ENCODE measurements at regions not wholly inside any gene's neighbourhood (a gene's known extent, or its start where the extent isn't known, plus 50 kb on each side); places are given as distances from the start of the nearest gene placed in this dataset.

DNA sequence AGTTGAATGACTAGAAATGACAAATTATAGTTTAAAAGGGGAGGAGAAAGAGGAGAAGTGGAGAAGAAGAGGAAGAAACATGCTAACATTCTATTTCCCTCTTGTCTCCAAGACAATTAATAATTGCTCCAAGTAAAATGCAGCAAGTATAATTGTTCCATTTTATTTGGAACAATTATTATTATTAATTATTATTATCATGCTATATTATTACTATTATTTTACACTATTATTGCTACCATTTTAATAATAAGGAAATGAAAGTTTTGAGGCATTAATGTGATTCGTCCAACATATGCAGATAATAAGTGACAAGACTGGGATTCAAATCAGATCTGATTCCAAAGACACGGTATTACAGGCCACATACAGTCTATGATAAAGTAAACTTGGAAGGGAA lies 293.6 kb upstream of the ZC3H12C start:
- no peak for DNase-seq (ENCODE audit: low read depth)

DNA sequence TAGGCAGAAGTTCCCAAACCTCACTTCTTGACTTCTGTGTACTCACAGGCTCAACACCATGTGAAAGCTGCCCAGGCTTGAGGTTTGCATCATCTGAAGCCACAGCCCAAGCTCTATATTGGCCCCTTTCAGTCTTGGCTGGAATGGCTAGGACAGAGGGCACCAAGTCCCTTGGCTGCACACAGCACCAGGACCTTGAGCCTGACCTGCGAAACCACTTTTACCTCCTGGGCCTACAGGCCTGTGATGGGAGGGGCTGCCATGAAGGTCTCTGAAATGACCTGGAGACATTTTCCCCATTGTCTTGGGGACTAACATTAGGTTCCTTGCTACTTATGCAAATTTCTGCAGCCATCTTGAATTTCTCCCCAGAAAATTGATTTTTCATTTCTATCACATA lies 288.3 kb upstream of the ZC3H12C start:
- DNase-seq (ENCODE audit: low read depth), result no peak

DNA sequence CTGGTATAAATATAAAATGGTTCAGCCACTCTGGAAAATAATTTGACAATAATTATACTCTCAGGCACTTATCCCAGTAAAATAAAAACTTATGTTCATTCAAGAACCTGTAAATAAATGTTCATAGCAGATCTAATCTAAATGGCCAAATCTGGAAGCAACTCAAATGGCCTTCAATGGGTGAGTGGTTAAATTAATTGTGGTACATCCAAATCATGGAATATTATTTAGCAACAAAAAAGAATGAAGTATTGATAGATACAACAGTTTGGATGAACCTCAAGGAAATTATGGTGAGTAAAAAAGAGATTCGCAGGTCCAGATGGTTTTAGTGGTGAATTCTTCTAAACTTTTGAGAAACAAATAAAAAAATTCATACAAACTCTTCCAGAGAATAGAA lies 287.0 kb upstream of the ZC3H12C start:
- no peak for DNase-seq (ENCODE audit: low read depth)

DNA sequence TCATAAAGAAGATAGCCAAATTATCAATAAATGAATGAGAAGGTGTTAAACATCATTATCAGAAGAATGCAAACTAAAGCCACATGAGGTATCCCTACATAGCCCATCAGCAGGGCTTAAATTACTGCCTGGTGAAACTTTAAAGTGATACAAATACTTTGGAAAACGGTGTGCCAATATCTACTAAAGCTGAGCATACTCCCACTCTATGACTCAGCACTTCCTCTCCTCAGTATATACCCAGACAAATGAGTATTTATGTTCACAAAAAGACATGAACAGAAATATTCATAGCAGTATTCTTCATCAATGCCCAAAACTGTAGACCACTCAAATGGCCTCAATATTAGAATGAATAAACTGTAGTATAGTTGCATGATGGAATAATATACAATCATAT lies 284.6 kb upstream of the ZC3H12C start:
- DNase-seq (ENCODE audit: low read depth), result no peak

DNA sequence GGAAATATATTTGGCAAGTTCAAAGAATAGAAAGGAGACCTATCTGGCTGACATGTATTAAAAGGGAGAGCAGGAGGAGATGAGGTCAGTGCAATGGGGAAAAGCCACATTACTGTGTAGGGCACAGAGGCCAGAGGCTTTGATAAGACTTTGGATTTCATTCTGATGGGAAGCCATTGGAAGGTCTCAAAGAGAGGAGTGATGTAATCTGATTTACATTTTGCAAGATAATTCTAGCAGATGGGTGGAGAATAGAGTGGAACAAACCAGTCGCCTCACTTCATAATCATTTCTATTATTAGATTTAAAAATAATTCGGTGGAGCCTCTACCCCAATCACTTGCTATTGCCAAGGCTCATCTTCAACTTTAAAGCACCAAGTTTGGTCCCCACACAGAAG lies 278.4 kb upstream of the ZC3H12C start:
- no peak for DNase-seq (ENCODE audit: low read depth)

DNA sequence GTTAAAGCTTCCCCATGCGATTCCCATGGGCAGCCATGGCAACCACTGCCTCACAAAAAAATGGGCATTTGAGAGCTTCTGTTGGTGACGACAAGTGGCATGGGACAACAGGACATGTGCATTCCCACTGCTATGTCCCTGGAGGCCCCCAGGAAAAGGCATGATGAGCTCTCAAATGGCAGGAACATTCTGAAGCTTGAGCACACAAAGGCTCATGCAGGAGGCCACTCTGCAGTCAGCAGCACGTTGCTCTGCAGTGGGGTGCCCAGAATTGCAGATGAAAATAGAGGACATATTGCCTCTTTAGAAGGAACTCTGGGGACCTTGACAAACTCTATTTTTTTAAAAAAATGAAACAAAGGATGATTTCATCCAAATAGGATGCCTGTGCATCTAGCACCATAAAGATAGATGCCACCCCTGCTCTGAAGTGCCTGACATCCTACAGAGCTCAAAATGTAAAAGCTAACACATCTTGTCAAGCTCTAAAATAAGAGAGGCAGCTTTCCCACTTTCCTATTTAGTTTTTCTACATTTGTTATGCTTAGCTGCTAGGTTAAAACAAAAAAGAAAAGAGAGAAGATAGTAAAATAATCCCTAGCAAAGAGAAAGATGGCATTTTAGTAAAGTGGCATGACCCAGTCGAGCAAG lies 277.6 kb upstream of the ZC3H12C start:
- no peak for DNase-seq (ENCODE audit: low read depth)

DNA sequence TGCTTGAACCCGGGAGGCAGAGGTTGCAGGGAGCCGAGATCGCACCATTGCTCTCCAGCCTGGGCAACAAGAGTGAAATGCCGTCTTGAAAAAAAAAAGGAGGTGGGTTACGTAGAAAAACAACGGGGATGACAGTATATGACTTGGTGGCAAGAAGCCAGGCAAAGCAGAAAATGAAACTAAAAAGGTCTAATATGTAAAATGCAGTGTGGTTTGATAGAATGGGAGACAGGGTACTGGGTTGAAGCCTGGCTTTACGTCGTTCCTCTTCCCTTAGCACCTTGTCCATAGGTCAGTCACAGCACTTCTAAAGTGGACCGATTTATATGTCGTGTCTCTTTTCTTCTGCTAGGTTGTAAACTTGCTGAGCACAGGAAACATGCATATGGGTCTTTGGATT lies 274.9 kb upstream of the ZC3H12C start:
- DNase-seq (ENCODE audit: low read depth), result no peak

DNA sequence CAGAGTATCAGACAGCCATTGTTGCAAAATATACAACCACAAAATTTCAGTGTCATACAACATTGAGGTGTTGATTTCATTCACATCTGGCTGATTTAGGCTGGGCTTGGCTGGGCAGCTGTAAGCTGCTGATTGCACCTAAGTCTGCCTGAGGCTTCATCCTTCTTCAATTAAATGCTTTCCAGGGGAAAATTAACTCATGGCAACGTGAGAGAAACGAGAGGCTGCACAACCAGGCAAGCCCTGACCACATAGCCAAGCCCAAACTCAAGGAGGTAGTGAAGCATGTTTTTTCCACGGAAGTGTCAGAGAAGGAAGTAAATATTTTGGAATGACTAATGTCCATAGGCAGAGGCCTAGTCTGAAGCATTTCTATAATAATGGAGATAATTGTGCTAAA lies 273.8 kb upstream of the ZC3H12C start:
- no peak for DNase-seq (ENCODE audit: low read depth)

DNA sequence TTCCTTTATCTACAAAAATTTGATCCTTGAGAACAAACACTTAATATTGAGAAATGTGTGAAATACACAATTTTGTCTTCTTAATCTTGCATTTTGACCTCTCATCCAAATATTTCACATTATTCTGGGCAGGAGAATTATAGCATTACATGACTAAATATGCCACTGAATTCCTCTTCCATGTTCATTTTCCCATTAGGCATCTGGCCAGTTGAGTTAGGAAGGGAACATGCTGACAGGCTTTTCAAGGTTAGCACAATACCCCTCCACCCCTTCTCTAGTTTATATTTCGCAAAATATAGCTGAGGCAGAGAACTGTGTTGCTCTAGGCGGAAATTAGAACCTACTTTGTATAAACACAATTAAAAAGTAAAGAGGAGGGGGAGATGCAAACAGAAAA lies 271.7 kb upstream of the ZC3H12C start:
- no peak for DNase-seq (ENCODE audit: low read depth)

DNA sequence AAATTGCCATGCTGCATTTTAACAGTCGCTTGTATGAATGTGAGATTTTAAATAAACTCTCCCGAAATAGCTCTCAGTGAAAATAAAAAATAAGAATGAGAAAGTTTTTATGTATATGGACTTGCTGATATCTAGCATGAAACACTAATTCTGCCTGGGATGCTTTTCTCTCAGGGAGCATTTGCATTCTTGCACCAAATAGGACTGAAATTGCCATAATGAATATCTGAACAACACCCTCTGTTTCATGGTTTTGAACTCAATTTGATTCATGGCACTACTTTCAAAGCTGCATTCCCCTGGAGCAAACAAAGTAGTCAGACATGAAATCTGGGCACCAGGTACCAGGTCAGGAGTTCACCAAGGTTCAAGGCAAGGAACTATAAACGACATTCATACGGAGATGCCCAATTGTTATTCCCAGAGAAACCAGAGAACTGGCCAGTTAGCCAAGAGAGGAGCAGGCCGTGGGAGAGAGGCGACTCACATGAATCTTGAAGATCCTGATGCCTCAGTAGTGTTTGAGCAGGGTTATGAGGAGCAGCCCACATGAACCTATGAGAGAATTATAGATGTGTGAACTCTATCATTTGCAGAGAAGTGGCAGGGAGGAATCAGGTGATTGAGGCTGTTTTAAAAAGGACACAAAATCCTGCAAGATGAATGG lies 270.6 kb upstream of the ZC3H12C start:
- DNase-seq (ENCODE audit: low read depth), result no peak

DNA sequence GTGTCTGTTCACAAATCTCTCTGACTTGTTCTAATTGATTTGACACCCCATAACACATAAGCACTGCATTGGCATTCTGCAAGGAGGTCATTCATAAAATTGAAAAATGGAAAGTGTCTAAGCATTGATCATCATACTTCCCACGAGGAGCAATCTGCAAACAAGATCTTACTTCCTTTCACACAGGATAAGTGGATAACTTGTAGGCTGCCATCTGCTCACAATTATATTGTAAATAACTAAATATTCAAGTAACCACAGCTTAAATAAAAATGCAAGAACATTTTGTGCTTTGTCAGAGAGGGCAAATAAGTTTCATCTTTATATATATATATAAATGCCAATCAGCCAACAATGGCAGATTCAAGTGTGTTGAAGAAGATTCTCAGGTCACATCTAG lies 264.8 kb upstream of the ZC3H12C start:
- no peak for DNase-seq (ENCODE audit: low read depth)

DNA sequence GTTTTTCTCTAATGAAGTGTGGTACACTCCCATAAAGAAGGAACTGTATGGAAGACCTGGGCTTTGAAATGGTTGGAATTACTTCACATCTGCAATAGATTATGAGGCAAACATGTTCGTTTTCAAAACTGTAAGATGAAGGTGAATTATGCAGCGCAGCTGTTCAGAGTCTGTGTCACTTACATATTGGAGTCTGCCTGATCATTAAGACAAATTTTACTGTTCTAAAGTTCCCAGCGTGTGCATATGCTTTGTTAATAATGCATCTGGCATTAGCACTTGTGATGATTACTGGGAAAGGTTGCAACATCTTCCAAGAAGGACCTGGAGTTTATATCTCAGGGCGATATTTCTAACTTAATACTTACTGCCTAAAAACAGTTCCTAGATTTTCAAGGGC lies 255.2 kb upstream of the ZC3H12C start:
- DNase-seq (ENCODE audit: low read depth), result no peak

DNA sequence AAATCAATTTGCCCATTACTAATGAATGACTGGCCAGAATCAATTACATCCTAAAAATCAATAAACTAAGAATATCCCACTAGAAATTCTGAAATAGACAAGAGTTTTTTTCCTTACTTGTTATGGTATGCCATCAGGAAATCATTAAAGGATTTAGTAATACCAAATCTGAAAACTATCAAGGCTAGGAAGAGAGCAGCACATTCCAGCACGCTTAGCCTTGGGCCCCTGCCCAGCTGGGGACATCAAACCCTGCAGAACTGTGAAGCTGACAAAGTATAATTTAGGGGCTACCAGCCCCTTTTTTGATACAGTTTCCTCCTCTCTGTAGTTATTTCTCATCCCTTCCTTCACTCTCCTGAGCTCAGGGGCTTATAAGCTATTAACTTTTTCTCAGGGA lies 247.8 kb upstream of the ZC3H12C start:
- no peak for DNase-seq (ENCODE audit: low read depth)

DNA sequence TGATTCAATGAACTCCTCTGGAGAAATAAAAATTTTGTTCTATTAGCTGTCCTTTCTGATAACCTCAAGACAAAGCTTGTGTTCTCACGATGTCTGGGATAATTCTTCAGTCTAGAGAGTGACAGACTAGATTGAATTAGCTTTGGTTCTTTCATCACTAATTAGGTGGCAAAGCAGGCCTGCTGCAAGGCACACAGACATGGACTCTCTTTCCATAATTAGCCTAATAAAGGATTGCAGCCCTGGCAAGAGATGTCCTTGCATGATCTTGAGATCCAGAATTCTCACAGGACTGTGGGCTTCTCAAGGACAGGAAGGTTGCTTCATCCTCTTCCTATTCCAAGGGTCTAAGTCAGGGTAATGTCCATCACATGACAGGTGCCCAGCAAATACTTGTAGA lies 245.6 kb upstream of the ZC3H12C start:
- no peak for DNase-seq (ENCODE audit: low read depth)

DNA sequence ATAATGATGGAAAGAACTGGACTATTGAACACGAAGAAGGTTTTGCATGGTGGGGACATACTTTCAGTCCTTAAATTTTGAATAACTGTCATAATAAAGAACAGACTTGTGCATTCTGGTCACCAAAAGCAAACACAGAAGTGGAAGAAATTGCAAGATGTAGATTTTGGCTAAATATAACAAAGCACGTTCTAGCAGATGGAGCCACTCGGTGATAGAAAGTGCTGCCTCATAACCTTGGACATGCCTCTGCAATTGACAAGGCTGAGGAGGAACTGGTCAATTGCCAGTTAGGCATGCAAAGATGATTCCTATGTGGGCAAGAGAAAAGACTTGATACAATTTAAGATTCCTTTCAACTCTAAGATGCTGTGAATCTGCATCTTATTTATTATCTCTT lies 244.1 kb upstream of the ZC3H12C start:
- DNase-seq (ENCODE audit: low read depth), result no peak

DNA sequence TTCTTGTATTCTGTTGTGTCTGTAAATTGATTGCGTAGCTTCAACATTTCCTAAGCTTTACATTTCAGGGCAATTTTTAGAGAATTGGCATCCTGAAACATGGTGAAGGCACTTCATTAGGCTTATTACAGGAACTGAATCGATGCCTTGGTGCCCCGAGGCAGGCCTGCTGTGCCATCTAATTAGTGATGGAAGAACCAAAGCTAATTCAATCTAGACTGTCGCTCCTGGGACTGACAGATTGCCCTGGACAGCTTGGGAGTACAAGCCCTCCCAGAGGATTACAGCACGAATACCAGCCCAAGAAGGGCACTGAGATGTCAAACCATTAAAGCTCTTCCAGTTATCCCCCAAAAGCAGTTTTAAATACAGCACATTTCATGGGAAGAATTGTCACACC lies 243.2 kb upstream of the ZC3H12C start:
- no peak for DNase-seq (ENCODE audit: low read depth)

DNA sequence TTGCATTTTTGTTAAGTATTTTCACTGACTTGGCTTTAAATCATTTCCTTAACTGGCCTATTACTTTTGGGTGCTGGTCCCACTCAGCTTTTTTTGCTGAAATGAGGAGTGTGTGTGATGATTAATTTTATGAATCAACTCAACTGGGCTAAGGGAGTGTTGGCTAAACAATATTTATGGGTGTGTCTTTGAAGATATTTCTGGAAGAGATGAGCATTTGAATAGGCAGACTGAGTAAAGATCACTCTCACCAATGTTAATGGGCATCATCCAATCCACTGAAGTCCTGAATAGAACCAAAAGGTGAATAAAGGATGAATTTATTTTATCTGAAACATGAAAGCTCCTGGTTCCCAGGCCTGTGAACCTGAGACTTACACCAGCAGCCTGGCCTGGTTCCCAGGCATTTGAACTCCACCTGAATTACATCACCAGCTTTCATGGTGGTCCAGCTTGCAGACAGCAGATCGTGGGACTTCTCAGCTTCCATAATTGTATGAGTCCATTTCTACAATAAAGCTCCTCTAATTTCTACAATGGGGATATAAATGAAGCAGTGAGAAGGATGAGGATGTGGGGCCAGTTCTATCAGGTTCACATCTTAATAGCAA lies 241.3 kb upstream of the ZC3H12C start:
- no peak for DNase-seq (ENCODE audit: low read depth)

DNA sequence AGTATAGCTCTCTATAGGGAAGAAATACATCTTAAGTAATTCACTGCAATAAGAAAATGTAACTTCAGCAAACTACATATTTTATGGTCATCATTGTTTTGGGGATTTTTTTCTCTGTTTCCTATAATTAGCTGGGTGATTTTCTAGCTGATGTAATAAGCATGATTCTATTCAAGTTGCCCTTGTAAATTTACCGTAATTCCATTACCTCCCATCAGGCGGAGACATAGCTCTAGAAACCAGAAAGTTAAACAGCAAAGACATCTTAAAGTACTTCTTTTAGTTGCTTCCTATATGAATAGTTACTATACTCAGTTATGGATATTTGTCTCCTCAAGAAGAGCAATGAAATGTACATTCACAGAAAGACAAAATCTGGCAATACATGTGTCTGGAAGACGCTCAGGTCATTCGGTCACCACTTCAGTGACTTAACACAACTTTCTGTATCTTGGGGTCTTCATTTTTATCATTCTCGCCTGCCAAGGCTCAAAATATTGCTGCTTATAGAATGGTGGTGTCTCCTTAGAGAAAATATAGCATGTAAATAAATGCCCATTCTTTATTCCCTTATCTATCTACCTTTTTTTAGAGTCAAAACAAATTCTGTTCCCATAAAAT lies 239.9 kb upstream of the ZC3H12C start:
- no peak for DNase-seq (ENCODE audit: low read depth)

DNA sequence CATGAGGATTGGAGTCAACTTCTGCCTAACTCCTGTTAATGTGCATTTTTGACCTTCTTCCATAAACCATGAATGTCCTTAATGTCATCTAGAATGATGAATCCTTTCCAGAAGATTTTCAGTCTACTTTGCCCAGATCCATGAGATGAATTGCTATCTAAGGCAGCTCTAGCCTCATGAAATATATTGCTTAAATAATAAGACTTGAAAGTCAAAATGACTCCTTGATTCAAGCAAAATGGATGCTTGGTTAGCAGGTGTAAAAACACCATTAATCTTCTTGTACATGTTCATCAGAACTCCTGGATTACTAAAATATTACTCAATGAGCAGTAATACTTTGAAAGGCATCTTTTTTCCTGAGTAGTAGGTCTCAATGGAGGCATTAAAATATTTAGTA lies 238.5 kb upstream of the ZC3H12C start:
- no peak for DNase-seq (ENCODE audit: low read depth)

DNA sequence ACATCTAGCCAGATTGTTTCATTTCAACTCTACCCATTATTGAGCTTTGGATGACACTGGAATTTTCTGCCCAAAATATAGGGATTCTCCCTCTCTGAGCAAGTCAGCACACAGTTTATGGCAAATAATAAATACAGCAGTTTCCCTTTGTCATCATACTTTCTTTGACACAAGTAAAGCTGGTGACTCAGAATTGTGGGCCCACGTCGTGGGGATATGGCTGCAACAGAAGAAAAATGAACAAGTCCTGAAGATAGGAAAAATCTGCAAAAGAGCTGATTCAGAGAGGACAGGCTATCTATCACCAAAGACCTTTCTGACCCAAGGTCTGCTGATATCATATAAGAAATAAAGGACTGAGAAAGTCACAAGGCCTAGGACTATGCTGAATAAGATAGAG lies 236.3 kb upstream of the ZC3H12C start:
- DNase-seq (ENCODE audit: low read depth), result no peak

DNA sequence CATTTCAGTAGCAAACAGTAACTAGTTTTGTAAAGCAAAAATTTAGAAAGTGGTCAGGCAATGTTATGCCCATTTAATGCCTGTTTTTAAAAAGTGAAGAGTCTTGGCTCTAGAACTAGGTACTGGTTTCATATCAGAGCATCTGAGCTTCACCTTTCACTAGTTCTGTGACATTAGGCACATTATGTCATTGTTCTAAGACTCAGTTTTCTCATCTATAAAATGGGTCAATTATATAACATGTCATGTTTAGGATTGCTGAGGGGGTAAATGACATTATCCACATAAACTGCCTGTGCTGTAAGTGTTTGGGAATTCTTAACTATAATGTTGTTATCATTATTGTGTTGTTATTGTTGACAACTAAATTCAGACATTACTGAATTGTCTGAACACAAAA lies 235.6 kb upstream of the ZC3H12C start:
- DNase-seq (ENCODE audit: low read depth), result no peak

DNA sequence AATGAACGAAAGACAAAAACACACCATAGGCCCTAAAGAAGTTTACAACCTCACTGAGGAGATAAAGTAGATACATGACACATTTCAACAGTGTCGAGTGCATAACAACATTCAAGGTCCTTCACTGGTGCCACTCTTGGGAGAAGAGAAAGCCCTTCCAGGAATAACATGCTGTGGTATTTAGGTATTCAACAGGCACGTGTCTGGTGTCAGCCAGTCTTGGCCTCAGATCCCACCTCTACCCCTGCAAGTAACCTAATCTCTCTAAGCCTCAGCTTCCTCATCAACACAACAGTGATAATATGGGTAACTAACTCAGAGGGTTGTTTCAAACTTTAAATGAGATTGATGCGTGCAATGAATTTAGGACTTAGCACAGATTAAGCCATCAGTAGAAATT lies 235.0 kb upstream of the ZC3H12C start:
- DNase-seq (ENCODE audit: low read depth), result no peak

DNA sequence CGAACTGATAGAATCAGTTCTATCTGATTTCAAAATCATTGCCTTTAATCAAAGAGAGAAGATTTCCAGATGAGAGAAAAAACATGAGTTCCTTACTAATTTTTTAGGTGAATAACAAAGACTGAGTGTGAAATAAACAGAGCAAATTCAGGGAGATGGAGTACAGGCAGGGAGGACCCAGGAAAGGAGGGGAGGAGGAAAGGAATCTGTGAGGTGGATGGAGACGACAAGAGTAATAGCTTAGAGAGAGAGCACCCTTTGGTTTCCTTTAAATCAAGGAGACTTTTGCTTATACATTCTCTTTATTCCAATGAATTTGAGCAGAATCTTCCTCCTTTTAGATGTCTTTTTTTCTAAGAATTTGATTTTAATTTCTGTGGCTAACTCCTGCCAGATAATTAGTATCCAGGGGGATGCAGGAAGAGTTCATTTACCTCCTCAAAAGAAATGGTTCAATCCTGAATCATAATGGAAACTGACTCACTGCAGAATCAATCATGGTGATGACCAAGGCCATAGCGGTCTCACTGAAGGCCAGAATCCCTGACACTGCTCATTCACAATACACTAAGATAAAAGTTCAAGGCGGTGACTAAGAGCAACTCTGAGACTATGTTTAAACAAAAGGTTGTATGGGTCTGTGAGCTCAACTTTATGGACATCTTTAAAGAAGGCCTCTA lies 234.0 kb upstream of the ZC3H12C start:
- DNase-seq (ENCODE audit: low read depth), result no peak
